ENCODE measurements at regions not wholly inside any gene's neighbourhood (a gene's known extent, or its start where the extent isn't known, plus 50 kb on each side); places are given as distances from the start of the nearest gene placed in this dataset.

- BruUV-seq (replicated peaks) = no TSS peak
- no peak overlapping the region for H3K4me3 ChIP-seq
- intact Hi-C loops (cut with micrococcal nuclease; ENCODE audit: unreplicated experiment) (no loop called here), in situ Hi-C loops (cut with MboI) (no loop called here)
- no peak overlapping the region for H3K9ac ChIP-seq (ENCODE audit: control insufficient read depth, insufficient read depth, low read length)
- H3K9me3 ChIP-seq (replicated peaks; ENCODE audit: control insufficient read depth, insufficient read depth, low read length) = no peaks in the 10 kb centered on the region
- H2AFZ ChIP-seq (ENCODE audit: control insufficient read depth, low read depth, low read length) = no peak overlapping the region
- no peak overlapping the region for H3K27ac ChIP-seq (ENCODE audit: control insufficient read depth, insufficient read depth)
- DNase-seq (ENCODE audit: low read depth, low spot score) (no peak), ATAC-seq (no peak), FAIRE-seq (no peak)
- no peaks in the 10 kb centered on the region for H3K4me1 ChIP-seq (ENCODE audit: control insufficient read depth, insufficient read depth, low read length)
- H3K27me3 ChIP-seq (replicated peaks in 1 of 2; ENCODE audit: control insufficient read depth in 2 of 2, insufficient read depth in 2 of 2, low read length in 1 of 2) = no peaks in the 10 kb centered on the region
- ChIA-PET CTCF (no interaction called here), POLR2A (no interaction called here), SMC1A (ENCODE audit: uncharacterized antibody, unreplicated experiment) (interaction anchor here (1.8 to 1.9 kb wide), 2 partner anchors 14 to 15 kb away, joined by 5 to 7 read pairs; no protein-coding TSS in a partner anchor), RAD21 (ENCODE audit: unreplicated experiment) (no interaction called here)
- no peaks in the 10 kb centered on the region for H4K20me1 ChIP-seq (ENCODE audit: control insufficient read depth, insufficient read depth)
- no peaks in the 10 kb centered on the region for H3K79me2 ChIP-seq (ENCODE audit: control insufficient read depth, insufficient read depth, low read length)
- H3K36me3 ChIP-seq (ENCODE audit: control insufficient read depth in 2 of 2, insufficient read depth in 2 of 2, low read length in 1 of 2) = no peaks in the 10 kb centered on the region
- TF ChIP-seq ATF2 (IDR thresholded peaks at IDR 0.05; ENCODE audit: low read length) (no peak), GATAD2B (conservative IDR thresholded peaks at IDR 0.05; ENCODE audit: low read depth) (no peak), EP300 (IDR thresholded peaks at IDR 0.05; ENCODE audit: borderline replicate concordance in 1 of 2, control insufficient read depth in 1 of 2, low read depth in 2 of 2, low read length in 2 of 2) (no peak), CBX5 (IDR thresholded peaks at IDR 0.05; ENCODE audit: low read depth) (no peak)
- no peak overlapping the region for H3K4me2 ChIP-seq (ENCODE audit: control insufficient read depth, insufficient read depth)
Observed at GRCh38 chr13:61030445-61030844, 385.2 kb downstream of the PCDH20 start.

- H3K27ac ChIP-seq (ENCODE audit: control insufficient read depth, insufficient read depth) = no peak overlapping the region
- no peaks in the 10 kb centered on the region for H3K36me3 ChIP-seq (ENCODE audit: control insufficient read depth in 2 of 2, insufficient read depth in 2 of 2, low read length in 1 of 2)
- no peaks in the 10 kb centered on the region for H3K9me3 ChIP-seq (replicated peaks; ENCODE audit: control insufficient read depth, insufficient read depth, low read length)
- no peak overlapping the region for H3K9ac ChIP-seq (ENCODE audit: control insufficient read depth, insufficient read depth, low read length)
- ChIA-PET RAD21 (ENCODE audit: unreplicated experiment) (no interaction called here), CTCF (interaction anchor here (1.2 kb wide), 1 partner anchor 836 kb away, joined by 3 read pairs; no protein-coding TSS in a partner anchor), SMC1A (ENCODE audit: uncharacterized antibody, unreplicated experiment) (no interaction called here), POLR2A (no interaction called here)
- in situ Hi-C loops (cut with MboI) = no loop called here
- FAIRE-seq (no peak), DNase-seq (ENCODE audit: low read depth, low spot score) (no peak), ATAC-seq (peak; percentile 72)
- H3K4me1 ChIP-seq (ENCODE audit: control insufficient read depth, insufficient read depth, low read length) = no peaks in the 10 kb centered on the region
- 0% methylated on average over 2 of the region's 2 CpGs for WGBS (ENCODE audit: insufficient coverage, insufficient replicate concordance, low lambda C conversion rate, missing lambda C conversion rate)
- H3K4me2 ChIP-seq (ENCODE audit: control insufficient read depth, insufficient read depth) = no peak overlapping the region
- BruUV-seq (replicated peaks) = no TSS peak
- H3K79me2 ChIP-seq (ENCODE audit: control insufficient read depth, insufficient read depth, low read length) = no peaks in the 10 kb centered on the region
- intact Hi-C loops (cut with micrococcal nuclease; ENCODE audit: unreplicated experiment) = no loop called here
- no peak overlapping the region for H2AFZ ChIP-seq (ENCODE audit: control insufficient read depth, low read depth, low read length)
- H4K20me1 ChIP-seq (ENCODE audit: control insufficient read depth, insufficient read depth) = no peaks in the 10 kb centered on the region
- no peak overlapping the region for H3K4me3 ChIP-seq
- H3K27me3 ChIP-seq (replicated peaks in 1 of 2; ENCODE audit: control insufficient read depth in 2 of 2, insufficient read depth in 2 of 2, low read length in 1 of 2) = no peaks in the 10 kb centered on the region
- TF ChIP-seq POLR2AphosphoS2 (IDR thresholded peaks at IDR 0.05; ENCODE audit: low read depth, low read length) (no peak), ZBTB33 (IDR thresholded peaks at IDR 0.05) (no peak), USF1 (IDR thresholded peaks at IDR 0.05; ENCODE audit: borderline replicate concordance, extremely low read length, insufficient read depth, low read depth, low read length) (no peak), SKIL (IDR thresholded peaks at IDR 0.05; ENCODE audit: low read depth, poor library complexity, severe bottlenecking) (no peak), NFYA (IDR thresholded peaks at IDR 0.05; ENCODE audit: borderline replicate concordance, low read depth, low read length) (no peak), KDM1A (IDR thresholded peaks at IDR 0.05; ENCODE audit: borderline replicate concordance) (no peak), CBFB (IDR thresholded peaks at IDR 0.05; ENCODE audit: low read depth) (no peak), WRNIP1 (IDR thresholded peaks at IDR 0.05; ENCODE audit: borderline replicate concordance, low read depth, low read length) (no peak), POLR2A (IDR thresholded peaks at IDR 0.05; ENCODE audit: low read depth, low read length) (no peak)
Observed at GRCh38 chr13:61029064-61029463, 386.6 kb downstream of the PCDH20 start.

Data from GM12878 (cell line).